ENCODE measurements at regions not wholly inside any gene's neighbourhood (a gene's known extent, or its start where the extent isn't known, plus 50 kb on each side); places are given as distances from the start of the nearest gene placed in this dataset.

DNA sequence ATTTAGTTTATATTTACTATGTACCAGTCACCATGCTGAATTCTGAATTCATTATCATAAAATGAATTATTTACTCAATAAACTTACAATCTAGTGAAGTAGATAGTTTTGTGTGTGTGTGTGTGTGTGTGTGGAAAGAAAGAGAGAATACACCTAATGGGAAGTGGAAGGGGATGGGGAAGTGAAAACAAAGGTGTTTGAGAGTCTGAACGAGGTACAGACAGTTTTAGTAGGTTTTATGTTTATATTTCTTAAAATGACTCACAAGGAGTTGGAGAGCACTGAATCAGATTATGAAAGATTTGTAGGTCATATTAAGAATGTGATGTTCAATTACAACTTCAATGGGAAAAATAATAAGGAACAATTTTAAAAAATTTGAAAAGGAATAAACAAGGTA lies 1753.0 kb downstream of the SLITRK1 start:
- no peak overlapping the region for H3K4me3 ChIP-seq (ENCODE audit: low read length)
- TF ChIP-seq, protein P1, sequence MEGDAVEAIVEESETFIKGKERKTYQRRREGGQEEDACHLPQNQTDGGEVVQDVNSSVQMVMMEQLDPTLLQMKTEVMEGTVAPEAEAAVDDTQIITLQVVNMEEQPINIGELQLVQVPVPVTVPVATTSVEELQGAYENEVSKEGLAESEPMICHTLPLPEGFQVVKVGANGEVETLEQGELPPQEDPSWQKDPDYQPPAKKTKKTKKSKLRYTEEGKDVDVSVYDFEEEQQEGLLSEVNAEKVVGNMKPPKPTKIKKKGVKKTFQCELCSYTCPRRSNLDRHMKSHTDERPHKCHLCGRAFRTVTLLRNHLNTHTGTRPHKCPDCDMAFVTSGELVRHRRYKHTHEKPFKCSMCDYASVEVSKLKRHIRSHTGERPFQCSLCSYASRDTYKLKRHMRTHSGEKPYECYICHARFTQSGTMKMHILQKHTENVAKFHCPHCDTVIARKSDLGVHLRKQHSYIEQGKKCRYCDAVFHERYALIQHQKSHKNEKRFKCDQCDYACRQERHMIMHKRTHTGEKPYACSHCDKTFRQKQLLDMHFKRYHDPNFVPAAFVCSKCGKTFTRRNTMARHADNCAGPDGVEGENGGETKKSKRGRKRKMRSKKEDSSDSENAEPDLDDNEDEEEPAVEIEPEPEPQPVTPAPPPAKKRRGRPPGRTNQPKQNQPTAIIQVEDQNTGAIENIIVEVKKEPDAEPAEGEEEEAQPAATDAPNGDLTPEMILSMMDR (conservative IDR thresholded peaks at IDR 0.05; ENCODE audit: low read depth, low read length): no peak
- no peak for DNase-seq (ENCODE audit: low read depth)

DNA sequence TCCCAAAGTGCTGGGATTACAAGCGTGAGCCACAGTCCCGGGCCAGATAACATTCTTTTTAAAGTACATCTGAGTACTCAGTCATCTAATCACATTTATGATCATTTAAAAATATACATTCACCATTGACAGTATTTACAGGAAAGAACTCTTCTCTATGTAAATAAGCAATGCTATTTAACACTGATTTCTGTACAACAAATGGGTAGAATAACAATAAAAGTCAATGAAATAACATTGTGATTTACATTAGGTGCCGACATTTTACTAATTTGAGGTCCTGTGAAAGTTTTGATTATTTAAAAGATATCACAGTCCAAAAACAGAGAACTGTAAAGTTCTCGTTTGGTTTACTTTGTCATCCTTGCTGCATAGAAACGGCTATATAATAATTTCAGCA lies 1763.7 kb downstream of the SLITRK1 start:
- H3K4me3 ChIP-seq (ENCODE audit: low read length): no peak overlapping the region
- DNase-seq (ENCODE audit: low read depth): no peak
- TF ChIP-seq, protein P1 (conservative IDR thresholded peaks at IDR 0.05; ENCODE audit: low read depth, low read length): no peak

DNA sequence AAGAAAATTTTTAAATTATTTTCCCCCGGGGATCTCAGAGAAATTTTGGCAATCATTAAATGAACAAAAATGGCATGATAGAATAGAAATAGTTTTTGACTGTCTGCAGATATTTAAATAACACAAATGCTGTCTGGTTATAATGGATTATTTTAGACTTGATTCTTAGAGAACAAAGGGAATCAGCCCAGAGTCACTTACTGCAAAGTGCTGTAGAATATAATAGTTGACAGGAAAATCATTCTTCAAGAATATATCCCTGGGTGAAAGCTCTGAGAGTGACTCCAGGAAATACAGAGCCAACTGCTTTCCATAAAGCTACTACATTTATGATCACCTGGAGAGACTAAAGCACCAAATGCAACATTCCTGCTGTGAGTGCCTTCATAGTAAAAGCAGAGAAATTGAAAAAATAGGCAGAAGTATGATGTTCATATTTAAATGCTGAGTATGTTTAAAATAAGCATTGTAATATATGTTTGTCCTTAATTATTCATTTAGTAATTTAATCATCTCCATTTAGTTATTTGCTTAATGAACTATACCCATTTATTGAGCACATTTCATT lies 1765.8 kb downstream of the SLITRK1 start:
- TF ChIP-seq, protein P1 (conservative IDR thresholded peaks at IDR 0.05; ENCODE audit: low read depth, low read length): no peak
- DNase-seq (ENCODE audit: low read depth): no peak
- H3K4me3 ChIP-seq (ENCODE audit: low read length): no peak overlapping the region

DNA sequence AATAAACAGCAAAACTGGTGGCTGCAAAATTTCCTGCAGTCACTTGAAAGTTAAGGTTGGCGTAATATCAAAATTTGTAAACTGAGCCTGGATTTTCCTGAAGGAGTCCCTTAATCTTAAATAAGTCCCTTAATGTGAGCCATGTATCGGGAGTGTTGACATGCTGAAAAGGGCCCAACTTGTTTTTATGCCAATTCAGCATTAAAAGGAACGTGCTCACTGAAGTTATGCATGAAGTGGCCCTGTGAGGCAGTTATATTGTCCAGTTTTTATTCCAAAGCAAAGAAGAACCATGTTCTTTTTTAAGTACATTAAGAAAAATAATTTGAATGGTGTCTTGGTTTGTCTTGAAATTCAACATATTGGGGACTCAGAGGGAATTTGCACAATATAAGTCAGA lies 1766.9 kb downstream of the SLITRK1 start:
- no peak for DNase-seq (ENCODE audit: low read depth)
- no peak overlapping the region for H3K4me3 ChIP-seq (ENCODE audit: low read length)
- TF ChIP-seq, protein P1 (conservative IDR thresholded peaks at IDR 0.05; ENCODE audit: low read depth, low read length): no peak

DNA sequence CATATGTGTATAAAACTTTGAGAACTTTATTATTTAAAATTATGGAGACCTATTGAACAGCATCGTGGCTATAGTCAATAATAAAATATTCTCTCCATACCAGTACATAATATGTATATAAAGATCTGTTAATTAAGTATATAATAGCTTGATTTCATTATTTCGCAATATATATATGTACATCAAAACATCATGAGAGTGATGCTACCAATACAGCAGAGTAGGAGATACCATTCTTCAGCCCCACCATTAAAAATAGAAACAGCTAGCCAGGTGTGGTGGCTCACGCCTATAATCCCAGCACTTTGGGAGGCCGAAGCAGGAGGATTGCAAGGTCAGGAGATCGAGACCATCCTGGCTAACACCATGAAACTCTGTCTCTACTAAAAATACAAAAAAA lies 1755.3 kb upstream of the SPRY2 start:
- H3K4me3 ChIP-seq (ENCODE audit: low read length): no peak overlapping the region
- no peak for DNase-seq (ENCODE audit: low read depth)
- TF ChIP-seq, protein P1 (conservative IDR thresholded peaks at IDR 0.05; ENCODE audit: low read depth, low read length): no peak

DNA sequence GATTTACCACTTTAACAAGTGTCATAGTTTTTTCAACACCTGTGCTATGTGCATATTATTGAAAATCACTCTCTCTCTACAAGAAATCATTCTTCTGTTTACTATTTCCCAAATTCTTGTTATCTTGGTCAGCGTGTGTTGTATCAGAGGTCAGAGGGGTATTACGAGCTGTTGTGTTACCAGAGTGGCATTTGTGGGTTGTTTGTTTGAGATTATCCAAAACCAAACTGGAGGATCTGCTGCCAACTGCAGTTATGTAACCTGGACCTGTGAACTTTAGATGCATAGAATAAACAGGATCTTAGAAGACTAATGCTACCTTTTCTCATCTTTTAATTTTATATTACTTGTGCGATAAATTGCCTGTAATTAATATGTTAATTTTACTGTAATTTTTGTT lies 1751.4 kb upstream of the SPRY2 start:
- no peak for DNase-seq (ENCODE audit: low read depth)
- TF ChIP-seq, protein P1 (conservative IDR thresholded peaks at IDR 0.05; ENCODE audit: low read depth, low read length): no peak
- no peak overlapping the region for H3K4me3 ChIP-seq (ENCODE audit: low read length)

DNA sequence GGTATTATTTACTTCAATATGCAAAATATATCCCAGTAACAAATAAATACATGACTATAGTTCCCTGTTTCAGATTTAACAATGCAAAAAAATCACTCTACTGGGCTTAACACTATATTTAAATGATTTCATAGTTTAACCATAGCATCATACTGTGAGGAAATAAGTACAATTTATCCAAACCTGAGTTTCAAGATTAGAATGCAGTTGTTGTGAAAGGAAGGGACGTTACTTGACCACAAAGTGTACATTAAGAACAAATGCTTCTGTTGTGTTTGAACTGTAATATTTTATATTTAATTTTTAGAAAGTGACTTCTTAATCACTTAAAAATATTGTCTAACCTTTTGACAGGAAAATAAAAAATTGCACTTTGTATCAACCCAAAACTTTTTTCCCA lies 1747.9 kb upstream of the SPRY2 start:
- TF ChIP-seq, protein P1 (conservative IDR thresholded peaks at IDR 0.05; ENCODE audit: low read depth, low read length): no peak
- no peak for DNase-seq (ENCODE audit: low read depth)
- H3K4me3 ChIP-seq (ENCODE audit: low read length): no peak overlapping the region
